CD4-positive, CD25-positive, alpha-beta regulatory T cell (primary cell): ENCODE measurements at regions not wholly inside any gene's neighbourhood (a gene's known extent, or its start where the extent isn't known, plus 50 kb on each side); places are given as distances from the start of the nearest gene placed in this dataset.

Experiments
- ATAC-seq, 2 donors: fragments of 150-1000 bp; cut with Tn5 transposase; one replicate each; pipeline ENCODE4 v1.10.0; 2021; ENCODE audit warnings: low read depth in 2 of 2, moderate number of reproducible peaks in 2 of 2, moderate library complexity in 1 of 2
- DNase-seq, 3 donors: peaks; one replicate each; pipeline versions ENCODE4 v3.0.0 to v3.0.0-alpha.2; 2012 to 2022; ENCODE audit warnings: mixed read lengths in 1 of 3
- H3K27ac ChIP-seq: one replicate; pipeline ENCODE4 v1.7.0; 2013; ENCODE audit warnings: mild to moderate bottlenecking, low read length; ENCODE audit not compliant: insufficient read depth, poor library complexity, severe bottlenecking
- H3K27me3 ChIP-seq: one replicate; pipeline ENCODE4 v1.7.0; 2013; ENCODE audit warnings: low read length; ENCODE audit not compliant: control insufficient read depth, insufficient read depth
- H3K36me3 ChIP-seq: one replicate; pipeline ENCODE4 v1.7.0; 2013; ENCODE audit warnings: mild to moderate bottlenecking, low read length, moderate library complexity; ENCODE audit not compliant: control insufficient read depth, insufficient read depth
- H3K4me1 ChIP-seq: 2 replicates; pipeline ENCODE4 v1.7.0; 2013; ENCODE audit warnings: mild to moderate bottlenecking, low read length; ENCODE audit not compliant: insufficient read depth, control insufficient read depth, poor library complexity, severe bottlenecking
- H3K4me3 ChIP-seq: one replicate; pipeline ENCODE4 v1.7.0; 2013; ENCODE audit warnings: low read depth, mild to moderate bottlenecking, low read length, moderate library complexity
- H3K9me3 ChIP-seq, 2 experiments: 1 replicate in 1 of 2; 2 replicates in 1 of 2; pipeline ENCODE4 v1.7.0; 2013; ENCODE audit warnings: low read length in 2 of 2, mild to moderate bottlenecking in 1 of 2, moderate library complexity in 1 of 2; ENCODE audit not compliant: control insufficient read depth in 2 of 2
- H3K27ac Mint-ChIP-seq, 3 donors: one replicate each; pipeline ENCODE4 v1.8.0; 2020 to 2022; ENCODE audit warnings: mild to moderate bottlenecking in 3 of 3, mixed read lengths in 3 of 3, moderate library complexity in 2 of 3
- H3K27me3 Mint-ChIP-seq: one replicate; pipeline ENCODE4 v1.8.0; 2022; ENCODE audit warnings: mild to moderate bottlenecking, mixed read lengths
- H3K36me3 Mint-ChIP-seq: one replicate; pipeline ENCODE4 v1.8.0; 2020; ENCODE audit warnings: mixed read lengths
- H3K4me1 Mint-ChIP-seq, 4 donors: one replicate each; pipeline ENCODE4 v1.8.0; 2020 to 2022; ENCODE audit warnings: mixed read lengths in 4 of 4, mild to moderate bottlenecking in 1 of 4
- H3K4me3 Mint-ChIP-seq, 4 donors: one replicate each; pipeline ENCODE4 v1.8.0; 2020 to 2022; ENCODE audit warnings: mild to moderate bottlenecking in 4 of 4, mixed read lengths in 4 of 4, moderate library complexity in 3 of 4
- H3K9me3 Mint-ChIP-seq, 7 donors: one replicate each; pipeline ENCODE4 v1.8.0; 2020 to 2022; ENCODE audit warnings: mixed read lengths in 7 of 7, mild to moderate bottlenecking in 3 of 7, moderate library complexity in 2 of 7

DNA sequence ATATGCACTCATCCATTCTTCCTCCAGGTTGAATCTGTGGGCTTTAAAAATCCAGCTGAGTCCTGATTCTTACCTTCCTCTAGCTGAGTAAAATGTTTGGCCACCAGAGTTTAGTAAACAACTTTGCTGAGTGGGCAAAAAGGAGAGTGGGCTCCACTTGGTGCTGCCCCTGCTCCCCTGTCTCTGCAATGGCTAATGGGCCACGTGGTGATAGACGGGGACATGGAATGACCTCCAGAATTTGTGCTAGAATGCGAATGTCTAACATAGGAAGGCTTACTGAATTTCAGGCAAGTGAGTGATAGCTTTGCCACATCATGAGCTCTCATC is 137.3 kb upstream of the CES5A start:
- Histone ChIP-seq H3K4me1 (no peaks in the 10 kb centered on the region), H3K4me3 (no peak overlapping the region), H3K9me3 (no peaks in the 10 kb centered on the region), H3K27me3 (no peaks in the 10 kb centered on the region), H3K36me3 (no peaks in the 10 kb centered on the region), H3K27ac (no peak overlapping the region)
- no peaks in the 10 kb centered on the region for H3K4me1 Mint-ChIP-seq
- H3K27ac Mint-ChIP-seq, result no peak overlapping the region
- no peak overlapping the region for H3K4me3 Mint-ChIP-seq
- ATAC-seq (no peak), DNase-seq (no peak)
- no peaks in the 10 kb centered on the region for H3K36me3 Mint-ChIP-seq
- no peaks in the 10 kb centered on the region for H3K27me3 Mint-ChIP-seq
- H3K9me3 Mint-ChIP-seq, result peaks cover 0 to 3% (median 0%) of the 10 kb centered on the region in 7 donors

DNA sequence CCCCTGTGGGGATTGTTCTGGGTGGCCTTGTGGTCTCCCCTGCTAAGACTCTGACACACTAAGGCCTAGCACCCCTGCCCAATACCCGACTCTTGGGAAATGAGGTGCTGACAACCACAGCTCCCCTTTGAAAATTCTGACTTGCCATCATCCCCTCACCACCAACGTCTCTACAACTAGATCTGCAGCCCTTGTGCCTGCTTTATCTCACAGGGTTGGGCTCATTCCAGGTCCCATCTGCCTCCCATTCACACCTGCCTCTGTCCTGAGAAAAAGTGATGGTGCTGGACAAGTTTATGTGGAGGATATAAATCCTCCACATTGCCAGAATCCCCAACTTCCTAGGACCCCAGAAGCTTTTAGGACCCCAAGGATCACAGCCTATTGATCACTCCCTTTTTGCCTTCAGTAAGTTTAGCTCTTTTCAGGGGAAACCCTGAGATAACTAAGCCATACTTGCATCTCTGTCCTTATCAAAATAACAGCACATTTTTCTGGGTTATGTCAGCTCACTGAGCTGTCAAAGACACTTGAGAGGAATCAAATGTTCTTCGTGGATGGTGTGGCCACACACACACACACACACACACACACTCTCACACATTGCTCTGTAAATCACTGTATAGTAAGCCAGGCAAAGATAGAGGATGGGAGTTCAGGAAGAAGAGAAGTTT is 136.8 kb upstream of the CES5A start:
- Histone ChIP-seq H3K27me3 (no peaks in the 10 kb centered on the region), H3K36me3 (no peaks in the 10 kb centered on the region), H3K9me3 (no peaks in the 10 kb centered on the region), H3K4me1 (no peaks in the 10 kb centered on the region), H3K27ac (no peak overlapping the region), H3K4me3 (no peak overlapping the region)
- Mint-ChIP-seq H3K36me3 (no peaks in the 10 kb centered on the region), H3K27ac (no peak overlapping the region), H3K4me3 (no peak overlapping the region), H3K4me1 (no peaks in the 10 kb centered on the region), H3K9me3 (peaks cover 0 to 3% (median 0%) of the 10 kb centered on the region in 7 donors), H3K27me3 (peaks cover under 1% of the 10 kb centered on the region)
- ATAC-seq (no peak), DNase-seq (no peak)

DNA sequence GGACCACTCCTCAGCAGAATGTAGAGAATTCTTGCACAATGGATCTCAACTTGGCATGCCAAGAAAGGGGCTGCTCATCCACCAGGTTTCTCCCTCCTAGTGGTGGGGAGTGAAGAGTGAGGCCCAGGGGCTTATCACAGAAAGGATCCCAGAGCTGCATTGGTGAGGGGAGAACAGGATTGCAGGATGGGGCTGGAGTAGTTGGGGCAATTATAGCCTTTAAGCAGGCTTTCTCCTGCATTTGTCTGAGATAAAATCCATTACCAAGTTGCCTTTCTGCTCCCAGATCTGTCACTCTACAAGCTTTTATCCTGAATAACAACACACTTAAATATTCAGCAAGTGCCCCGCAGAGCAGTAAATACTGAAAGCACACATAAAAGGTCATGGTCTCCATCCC is 130.8 kb upstream of the CES5A start:
- Mint-ChIP-seq H3K4me3 (no peak overlapping the region), H3K4me1 (no peaks in the 10 kb centered on the region), H3K27ac (no peak overlapping the region), H3K27me3 (peaks cover 4% of the 10 kb centered on the region), H3K9me3 (peaks cover 0 to 7% (median 2%) of the 10 kb centered on the region in 7 donors), H3K36me3 (no peaks in the 10 kb centered on the region)
- no peak overlapping the region for H3K4me3 ChIP-seq
- H3K27ac ChIP-seq, result no peak overlapping the region
- H3K36me3 ChIP-seq, result no peaks in the 10 kb centered on the region
- no peak for ATAC-seq
- no peaks in the 10 kb centered on the region for H3K27me3 ChIP-seq
- DNase-seq, result no peak
- no peaks in the 10 kb centered on the region for H3K4me1 ChIP-seq
- no peaks in the 10 kb centered on the region for H3K9me3 ChIP-seq

DNA sequence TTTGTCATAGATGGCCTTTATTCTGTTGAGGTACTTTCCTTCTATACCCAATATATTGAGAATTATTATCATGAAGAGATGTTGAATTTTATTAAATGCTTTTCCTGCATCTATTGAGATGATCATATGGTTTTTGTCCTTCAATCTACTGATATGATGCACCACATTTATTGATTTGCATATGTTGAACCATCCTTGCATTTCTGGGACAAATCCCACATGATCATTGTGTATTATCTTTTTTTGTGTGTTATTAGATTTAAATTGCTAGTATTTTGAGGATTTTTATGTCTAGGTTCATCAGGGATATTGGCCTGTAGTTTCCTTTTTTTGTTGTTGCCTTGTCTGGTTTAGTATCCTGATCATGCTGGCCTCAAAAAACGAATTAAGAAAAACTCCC is 124.5 kb upstream of the CES5A start:
- Mint-ChIP-seq H3K27ac (no peak overlapping the region), H3K36me3 (no peaks in the 10 kb centered on the region), H3K4me1 (no peaks in the 10 kb centered on the region), H3K4me3 (no peak overlapping the region), H3K9me3 (peaks cover 0 to 29% (median 10%) of the 10 kb centered on the region in 7 donors), H3K27me3 (no peaks in the 10 kb centered on the region)
- ATAC-seq (no peak), DNase-seq (no peak)
- H3K27ac ChIP-seq, result no peak overlapping the region
- no peak overlapping the region for H3K4me3 ChIP-seq
- no peaks in the 10 kb centered on the region for H3K4me1 ChIP-seq
- H3K36me3 ChIP-seq, result no peaks in the 10 kb centered on the region
- peaks cover 0 to 7% of the 10 kb centered on the region in 2 experiments for H3K9me3 ChIP-seq
- H3K27me3 ChIP-seq, result no peaks in the 10 kb centered on the region

DNA sequence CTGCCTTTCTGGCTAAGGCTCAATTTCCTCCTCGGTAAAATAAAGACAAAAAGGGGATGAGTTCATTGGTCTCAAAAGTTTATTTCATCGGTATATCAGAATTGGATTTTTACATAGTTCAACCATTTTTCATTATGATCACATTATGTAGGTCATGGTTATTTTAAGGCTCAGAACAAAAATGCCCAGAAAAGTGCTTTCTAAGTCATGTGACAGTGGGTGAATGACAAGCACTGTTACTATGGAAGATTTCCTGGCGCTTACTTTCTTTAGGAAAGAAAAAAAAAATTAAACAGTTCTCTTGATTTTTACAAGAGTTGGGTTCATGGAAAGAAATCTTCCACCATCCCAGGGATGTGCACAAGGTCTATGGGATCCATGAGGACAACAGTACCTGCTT is 117.9 kb upstream of the CES5A start:
- Mint-ChIP-seq H3K27ac (no peak overlapping the region), H3K9me3 (peaks cover 0 to 9% (median 4%) of the 10 kb centered on the region in 7 donors), H3K27me3 (no peaks in the 10 kb centered on the region), H3K36me3 (no peaks in the 10 kb centered on the region), H3K4me1 (no peaks in the 10 kb centered on the region), H3K4me3 (no peak overlapping the region)
- peaks cover 2% of the 10 kb centered on the region for H3K27me3 ChIP-seq
- DNase-seq (no peak), ATAC-seq (no peak)
- H3K36me3 ChIP-seq, result no peaks in the 10 kb centered on the region
- H3K4me1 ChIP-seq, result no peaks in the 10 kb centered on the region
- no peak overlapping the region for H3K27ac ChIP-seq
- no peaks in the 10 kb centered on the region for H3K9me3 ChIP-seq
- H3K4me3 ChIP-seq, result no peak overlapping the region

DNA sequence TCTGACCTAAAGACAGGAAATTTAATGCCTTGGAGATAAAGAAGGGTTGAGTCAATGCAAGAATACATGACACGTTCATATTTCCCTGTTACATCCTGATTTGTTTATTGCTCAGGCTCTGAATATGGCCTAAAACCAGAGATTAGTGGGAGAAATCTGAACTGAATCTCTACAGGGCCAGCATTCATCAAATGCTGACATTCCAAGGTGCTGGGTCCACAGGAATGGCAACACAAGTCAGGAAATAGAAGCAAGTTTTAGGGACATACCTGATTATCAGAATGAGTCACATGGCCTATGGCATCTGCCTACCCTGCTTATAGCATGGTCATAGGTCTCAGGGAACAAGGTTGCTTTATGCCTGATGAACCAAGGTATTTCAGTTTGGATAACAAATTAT is 117.4 kb upstream of the CES5A start:
- Histone ChIP-seq H3K27me3 (peaks cover 2% of the 10 kb centered on the region), H3K4me1 (no peaks in the 10 kb centered on the region), H3K27ac (no peak overlapping the region), H3K36me3 (no peaks in the 10 kb centered on the region), H3K9me3 (no peaks in the 10 kb centered on the region), H3K4me3 (no peak overlapping the region)
- Mint-ChIP-seq H3K36me3 (no peaks in the 10 kb centered on the region), H3K9me3 (peaks cover 0 to 5% (median 1%) of the 10 kb centered on the region in 7 donors), H3K27ac (no peak overlapping the region), H3K4me1 (no peaks in the 10 kb centered on the region), H3K4me3 (no peak overlapping the region), H3K27me3 (no peaks in the 10 kb centered on the region)
- no peak for DNase-seq
- ATAC-seq, result no peak

DNA sequence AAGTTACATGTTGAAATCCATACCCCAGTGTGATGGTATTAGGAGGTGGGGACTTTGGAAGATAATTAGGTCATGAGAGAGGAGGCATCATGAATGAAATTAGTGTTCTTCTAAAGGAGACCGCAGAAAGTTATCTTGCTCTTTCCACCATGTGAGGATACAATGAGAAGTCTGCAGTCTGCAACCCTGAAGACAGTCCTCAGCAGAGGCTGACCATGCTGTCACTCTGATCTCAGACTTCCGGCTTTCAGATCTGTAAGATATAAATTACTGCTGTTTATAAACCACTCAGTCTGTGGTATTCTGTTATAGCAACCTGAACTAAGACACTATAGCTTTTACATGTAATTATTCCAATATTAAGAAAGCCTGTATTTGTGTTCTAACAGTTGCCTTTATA is 116.7 kb upstream of the CES5A start:
- no peak for ATAC-seq
- Mint-ChIP-seq H3K4me1 (no peaks in the 10 kb centered on the region), H3K9me3 (peaks cover 0 to 4% (median 1%) of the 10 kb centered on the region in 7 donors), H3K4me3 (no peak overlapping the region), H3K27me3 (no peaks in the 10 kb centered on the region), H3K36me3 (no peaks in the 10 kb centered on the region), H3K27ac (no peak overlapping the region)
- no peaks in the 10 kb centered on the region for H3K36me3 ChIP-seq
- H3K4me1 ChIP-seq, result no peaks in the 10 kb centered on the region
- H3K27ac ChIP-seq, result no peak overlapping the region
- peaks cover 2% of the 10 kb centered on the region for H3K27me3 ChIP-seq
- DNase-seq, result no peak
- H3K4me3 ChIP-seq, result no peak overlapping the region
- no peaks in the 10 kb centered on the region for H3K9me3 ChIP-seq

DNA sequence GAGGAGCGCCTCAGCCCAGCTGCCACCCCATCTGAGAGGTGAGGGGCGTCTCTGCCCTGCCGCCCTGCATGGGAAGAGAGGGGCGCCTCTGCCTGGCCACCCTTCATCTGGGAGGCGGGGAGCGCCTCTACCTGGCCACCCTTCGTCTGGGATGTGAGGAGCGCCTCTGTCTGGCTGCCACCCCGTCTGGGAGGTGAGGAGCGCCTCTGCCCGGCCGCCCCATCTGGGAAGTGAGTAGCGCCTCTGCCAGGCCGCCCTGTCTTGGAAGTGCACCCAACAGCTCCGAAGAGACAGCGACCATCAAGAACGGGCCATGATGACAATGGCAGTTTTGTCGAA is 114.4 kb upstream of the CES5A start:
- no peaks in the 10 kb centered on the region for H3K4me1 Mint-ChIP-seq

More for the DNA sequence above, 114.4 kb upstream of the CES5A start:
- H3K27me3 ChIP-seq, result peaks cover 2% of the 10 kb centered on the region
- no peaks in the 10 kb centered on the region for H3K36me3 ChIP-seq
- Mint-ChIP-seq H3K4me3 (no peak overlapping the region), H3K27me3 (no peaks in the 10 kb centered on the region), H3K27ac (no peak overlapping the region), H3K9me3 (peaks cover 0 to 4% (median under 1%) of the 10 kb centered on the region in 7 donors), H3K36me3 (no peaks in the 10 kb centered on the region)
- ATAC-seq (no peak), DNase-seq (no peak)
- H3K4me3 ChIP-seq, result no peak overlapping the region
- H3K9me3 ChIP-seq, result no peaks in the 10 kb centered on the region
- H3K27ac ChIP-seq, result no peak overlapping the region
- no peaks in the 10 kb centered on the region for H3K4me1 ChIP-seq
